Fibroblast of villous mesenchyme (primary cell): ENCODE measurements at regions not wholly inside any gene's neighbourhood (a gene's known extent, or its start where the extent isn't known, plus 50 kb on each side); places are given as distances from the start of the nearest gene placed in this dataset.

Experiments used
- DNase-seq: peaks from one replicate; pipeline ENCODE4 v3.0.0-alpha.2; 2010; ENCODE audit warnings: low read depth
- H3K4me3 ChIP-seq: 2 replicates; pipeline ENCODE4 v1.5.1; 2011; ENCODE audit warnings: low read depth, mild to moderate bottlenecking, low read length
- CTCF ChIP-seq: IDR thresholded peaks from 2 replicates; pipeline ENCODE4 v1.5.1; 2012; ENCODE audit warnings: low read depth, mild to moderate bottlenecking, low read length; ENCODE audit not compliant: insufficient read depth

- H3K4me3 ChIP-seq: no peak overlapping the region
- TF ChIP-seq CTCF: no peak
- no peak for DNase-seq
Observed at GRCh38 chr12:34288963-34289345, 266.7 kb downstream of the ALG10 start.

- H3K4me3 ChIP-seq: no peak overlapping the region
- no peak for TF ChIP-seq CTCF
- no peak for DNase-seq
Observed at GRCh38 chr12:34289431-34290380, 267.4 kb downstream of the ALG10 start.

DNA sequence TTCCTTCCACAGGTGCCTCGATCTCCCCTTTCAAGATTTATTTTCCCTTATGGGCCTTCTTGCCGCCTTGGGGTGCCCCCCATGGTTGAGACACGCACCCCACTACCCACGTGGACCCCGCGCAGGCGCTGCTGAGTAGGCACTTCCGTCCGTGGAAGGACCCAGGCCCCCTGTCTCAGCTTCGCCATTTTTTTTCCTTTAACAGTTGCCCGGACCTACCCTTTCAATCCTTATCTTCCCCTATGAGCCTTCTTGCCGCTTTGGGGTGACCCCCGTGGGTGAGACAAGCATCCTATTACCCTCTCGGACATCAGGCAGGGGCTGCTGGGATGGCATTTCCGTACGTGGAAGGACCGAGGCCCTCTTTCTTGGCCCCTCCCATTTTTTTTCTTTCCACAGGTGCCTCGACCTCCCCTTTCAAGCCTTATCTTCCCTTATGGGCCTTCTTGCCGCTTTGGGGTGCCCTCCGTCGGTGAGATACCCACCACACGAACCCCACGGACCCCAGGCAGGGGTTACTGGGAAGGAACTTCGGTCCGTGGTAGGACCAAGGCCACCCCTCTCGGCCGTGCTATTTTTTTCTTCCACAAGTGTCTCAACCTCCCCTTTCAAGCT lies 268.2 kb downstream of the ALG10 start:
- H3K4me3 ChIP-seq: no peak overlapping the region
- no peak for TF ChIP-seq CTCF
- no peak for DNase-seq

GRCh38 chr12:34291001-34291400 lies 268.7 kb downstream of the ALG10 start:
- no peak for DNase-seq
- TF ChIP-seq CTCF: no peak
- no peak overlapping the region for H3K4me3 ChIP-seq

GRCh38 chr12:34291426-34291901 lies 269.2 kb downstream of the ALG10 start:
- no peak for TF ChIP-seq CTCF
- no peak for DNase-seq
- H3K4me3 ChIP-seq: no peak overlapping the region

DNA sequence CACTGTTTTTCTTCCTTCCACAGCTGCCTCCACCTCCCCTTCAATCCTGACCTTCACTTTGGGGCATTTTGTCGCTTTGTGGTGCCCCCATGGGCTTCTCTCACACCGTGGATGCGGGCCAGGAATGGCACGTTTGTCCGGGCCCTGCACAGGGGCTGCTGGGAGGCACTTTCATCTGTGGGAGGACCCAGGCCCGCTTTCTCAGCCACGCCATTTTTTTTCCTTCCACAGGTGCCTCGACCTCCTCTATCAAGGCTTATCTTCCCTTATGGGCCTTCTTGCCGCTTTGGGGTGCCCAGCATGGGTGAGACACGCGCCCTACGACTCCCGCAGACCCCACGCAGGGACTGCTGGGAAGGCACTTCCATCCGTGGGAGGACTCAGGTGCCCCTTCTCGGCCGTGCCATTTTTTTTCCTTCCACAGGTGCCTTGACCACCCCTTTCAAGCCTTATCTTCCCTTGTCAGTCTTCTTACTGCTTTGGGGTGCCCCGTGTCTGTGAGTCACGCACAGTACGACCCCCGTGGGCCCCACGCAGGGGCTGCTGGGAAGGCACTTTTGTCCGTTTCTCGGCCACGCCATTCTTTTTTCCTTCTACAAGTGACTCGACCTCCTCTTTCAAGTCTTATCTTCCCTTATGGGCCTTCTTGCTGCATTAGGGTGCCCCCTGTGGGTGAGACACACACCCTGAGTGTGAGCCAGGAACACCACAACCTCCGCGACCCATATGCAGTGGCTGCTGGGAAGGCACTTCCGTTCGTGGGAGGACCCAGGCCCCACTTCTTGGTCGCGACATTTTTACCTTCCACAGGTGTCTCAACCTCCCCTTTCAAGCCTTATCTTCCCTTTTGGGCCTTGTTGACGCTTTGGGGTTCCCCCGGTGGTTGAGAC lies 270.7 kb downstream of the ALG10 start:
- no peak for TF ChIP-seq CTCF
- no peak overlapping the region for H3K4me3 ChIP-seq
- no peak for DNase-seq
